ENCODE measurements at regions not wholly inside any gene's neighbourhood (a gene's known extent, or its start where the extent isn't known, plus 50 kb on each side); places are given as distances from the start of the nearest gene placed in this dataset.
"Not testable (repeated sequence)": the region's sequence is repeated elsewhere in the genome, so short reads cannot be mapped to it uniquely, and the experiment has no call there.

GRCh38 chr2:150127346-150127990 is 360.0 kb downstream of the RND3 start:
- no peak for DNase-seq

DNA sequence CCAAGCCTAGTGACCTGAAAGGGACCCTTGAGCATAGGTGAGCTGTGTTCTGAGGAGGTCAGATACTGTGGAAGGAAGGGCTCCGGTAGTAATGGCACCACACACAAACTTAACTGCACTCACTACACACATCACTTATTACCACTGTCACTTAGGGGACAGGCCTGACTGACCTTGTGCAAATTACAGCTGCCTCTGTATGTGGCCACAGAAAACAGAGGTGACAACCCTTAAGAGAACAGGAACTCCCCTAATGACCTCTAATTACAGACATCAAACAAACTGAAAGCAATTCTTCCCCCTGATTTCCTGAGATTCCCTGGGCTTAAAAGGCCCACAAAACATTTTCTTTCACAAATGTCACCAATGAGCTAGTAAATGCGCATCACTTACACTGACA is 360.6 kb downstream of the RND3 start:
- DNase-seq, result no peak

DNA sequence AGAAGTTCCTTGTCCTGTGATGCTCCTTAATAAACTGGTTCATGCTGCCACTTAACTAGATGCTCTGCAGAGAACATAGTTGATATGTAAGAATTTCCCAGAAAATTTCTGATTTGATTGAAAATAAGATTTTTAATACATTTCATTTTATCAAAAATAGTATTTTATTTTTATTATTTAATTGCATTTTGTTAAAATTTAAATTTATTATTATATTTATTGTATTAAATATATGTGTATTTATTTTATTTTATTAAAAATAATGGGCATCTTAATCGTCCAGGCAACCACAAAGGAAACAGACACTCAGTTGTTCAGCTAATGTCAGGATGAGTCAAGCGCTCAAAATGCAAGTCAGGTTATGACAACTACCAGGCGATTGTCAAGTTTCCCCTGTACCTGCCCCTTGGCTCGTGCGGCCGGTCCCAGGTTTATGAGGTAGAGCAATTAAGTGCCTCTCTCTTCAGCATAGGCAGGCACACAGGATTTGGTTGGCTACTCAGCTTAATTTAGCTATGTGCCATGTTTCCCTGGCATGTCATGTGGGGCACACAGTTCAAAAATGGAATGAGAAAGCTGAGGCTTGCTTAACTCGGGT is 361.2 kb downstream of the RND3 start:
- DNase-seq, result no peak

GRCh38 chr2:150125708-150126107 is 361.8 kb downstream of the RND3 start:
- DNase-seq, result no peak

GRCh38 chr2:150125188-150125587 is 362.3 kb downstream of the RND3 start:
- DNase-seq, result no peak

GRCh38 chr2:150124739-150125138 is 362.7 kb downstream of the RND3 start:
- DNase-seq, result no peak

DNA sequence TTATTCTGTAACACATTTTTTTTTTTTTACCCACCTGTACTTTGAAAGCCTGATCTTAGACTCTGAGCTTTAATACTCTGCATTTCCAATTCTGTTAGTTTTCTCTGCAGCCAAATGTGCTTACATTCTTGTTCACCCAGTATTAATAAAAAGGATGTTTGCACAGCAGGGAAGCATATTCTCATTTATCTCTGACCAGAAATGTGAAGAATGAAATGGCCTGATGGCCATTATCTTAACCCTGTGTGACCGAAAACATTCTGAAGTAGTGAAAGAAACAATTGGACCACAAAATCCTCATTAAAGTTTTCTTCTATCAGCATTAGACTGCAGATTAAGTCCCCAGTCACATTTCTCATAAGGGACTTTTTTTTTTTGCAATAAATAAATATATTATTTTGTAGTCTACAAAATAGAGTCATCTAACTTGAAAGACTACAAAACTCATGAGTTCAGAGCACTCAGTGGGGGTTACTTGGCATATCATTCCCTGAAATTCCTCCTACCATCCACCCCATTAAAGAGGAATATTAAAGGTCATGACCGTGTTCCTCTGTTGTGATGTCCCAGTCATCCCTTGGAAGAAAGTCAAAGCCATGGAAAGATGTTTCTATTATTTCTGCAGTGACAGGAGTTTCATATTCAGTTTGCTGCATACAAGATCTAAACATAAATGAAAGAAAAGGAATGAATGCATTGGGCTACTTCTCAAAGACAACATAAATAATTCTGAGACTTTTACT is 364.4 kb downstream of the RND3 start:
- DNase-seq, result no peak

DNA sequence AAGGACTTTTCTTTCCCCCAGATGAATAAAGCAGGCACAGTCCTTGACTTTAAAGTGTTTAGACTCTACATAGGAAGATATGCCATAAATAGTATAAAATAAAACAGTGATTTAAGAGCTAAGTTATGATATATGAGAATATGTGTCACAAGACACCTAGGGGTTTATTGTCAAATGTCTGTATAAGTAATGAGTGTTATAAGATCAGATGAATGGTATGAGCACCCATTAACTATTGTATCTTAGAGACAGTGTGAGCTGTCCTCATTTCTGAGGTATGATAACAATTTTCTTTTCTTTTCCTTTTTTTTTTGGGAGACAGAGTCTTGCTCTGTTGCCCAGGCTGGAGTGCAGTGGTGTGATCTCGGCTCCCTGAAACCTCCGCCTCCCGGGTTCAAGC is 365.3 kb downstream of the RND3 start:
- DNase-seq, result no peak

- DNase-seq, result peak; percentile 39
Observed at GRCh38 chr2:150120326-150120955, 367.0 kb downstream of the RND3 start.

- no peak for DNase-seq
Observed at GRCh38 chr2:150119819-150120218, 367.6 kb downstream of the RND3 start.

- not testable (repeated sequence) for DNase-seq
Observed at GRCh38 chr2:150114089-150114488, 373.4 kb downstream of the RND3 start.

DNA sequence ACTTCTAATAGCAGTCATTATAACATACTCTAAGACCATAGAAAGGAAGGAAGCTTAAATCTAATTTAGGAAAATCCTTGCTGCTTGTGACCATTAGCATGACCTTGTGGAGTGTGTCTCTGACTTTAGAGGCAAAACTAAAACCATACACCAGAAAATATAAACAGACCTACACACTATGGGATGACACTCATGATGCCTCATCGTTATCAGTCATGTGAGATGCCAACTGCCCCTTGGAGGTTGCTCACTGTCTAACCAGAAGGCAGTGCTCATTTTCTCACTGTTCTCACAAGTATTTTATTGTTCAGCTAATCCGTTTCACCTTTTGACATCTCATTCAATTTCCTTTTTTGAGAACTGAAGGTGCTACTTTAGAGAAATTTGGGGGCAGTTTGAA is 376.9 kb downstream of the RND3 start:
- DNase-seq, result no peak

DNA sequence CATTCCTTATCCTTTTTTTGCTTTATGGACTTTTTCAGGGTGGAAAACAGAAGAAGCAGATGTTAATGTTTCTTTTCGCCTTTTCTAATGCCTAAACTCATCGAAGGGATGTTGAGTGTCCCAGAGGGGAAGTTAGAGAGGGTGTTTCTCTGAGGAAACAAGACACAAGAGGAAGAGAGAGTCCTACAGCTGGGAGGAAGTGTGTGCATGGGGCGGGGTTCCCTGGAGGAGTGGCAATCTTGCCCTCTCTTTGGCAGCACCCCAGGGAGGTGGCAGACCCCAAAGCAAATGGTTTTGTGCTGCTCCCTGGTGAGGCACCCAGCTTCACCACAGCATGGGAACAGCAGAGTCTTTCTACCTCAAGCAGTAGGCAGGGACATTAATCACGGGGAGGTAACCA is 377.6 kb downstream of the RND3 start:
- no peak for DNase-seq

- DNase-seq, result no peak
Observed at GRCh38 chr2:150109028-150109427, 378.4 kb downstream of the RND3 start.

GRCh38 chr2:150107816-150108215 is 379.7 kb downstream of the RND3 start:
- no peak for DNase-seq

DNA sequence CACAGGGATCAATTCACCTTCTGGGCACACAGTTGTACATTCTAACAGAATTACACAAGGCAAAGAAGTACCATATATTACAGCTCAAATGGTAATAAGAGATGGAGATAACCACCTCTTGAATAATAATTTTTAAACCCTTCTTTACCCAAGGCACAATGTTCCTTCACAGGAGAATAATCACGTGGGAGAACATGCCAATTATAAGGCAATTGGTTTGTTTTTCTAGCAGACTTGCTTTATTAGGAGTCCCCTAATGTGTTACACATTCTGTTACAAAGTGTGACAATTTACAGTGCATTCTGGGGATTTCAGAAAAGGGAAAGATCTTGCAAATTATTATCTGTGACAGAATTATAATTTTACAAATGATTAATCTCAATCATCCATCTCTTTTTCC is 380.3 kb downstream of the RND3 start:
- no peak for DNase-seq

- no peak for DNase-seq
Observed at GRCh38 chr2:150101947-150102346, 385.5 kb downstream of the RND3 start.

DNA sequence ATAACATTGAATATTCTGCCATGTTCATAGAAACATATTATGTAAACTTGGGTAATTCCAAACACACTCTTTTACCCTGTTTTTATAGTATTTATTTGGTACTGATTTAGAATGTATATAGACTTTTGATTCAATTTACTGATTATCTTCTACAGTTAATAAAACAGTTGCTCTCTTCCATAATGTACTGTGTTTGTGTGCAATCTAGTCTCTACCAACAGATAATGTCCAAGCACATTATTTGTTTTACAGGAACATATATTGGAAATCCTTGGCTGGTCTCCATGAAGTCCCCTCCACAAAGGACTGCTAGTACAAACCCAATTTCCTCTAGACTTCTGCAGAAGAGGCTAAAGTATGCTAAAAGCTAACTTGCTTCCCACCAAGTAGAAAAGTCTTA is 386.6 kb downstream of the RND3 start:
- DNase-seq, result no peak

DNA sequence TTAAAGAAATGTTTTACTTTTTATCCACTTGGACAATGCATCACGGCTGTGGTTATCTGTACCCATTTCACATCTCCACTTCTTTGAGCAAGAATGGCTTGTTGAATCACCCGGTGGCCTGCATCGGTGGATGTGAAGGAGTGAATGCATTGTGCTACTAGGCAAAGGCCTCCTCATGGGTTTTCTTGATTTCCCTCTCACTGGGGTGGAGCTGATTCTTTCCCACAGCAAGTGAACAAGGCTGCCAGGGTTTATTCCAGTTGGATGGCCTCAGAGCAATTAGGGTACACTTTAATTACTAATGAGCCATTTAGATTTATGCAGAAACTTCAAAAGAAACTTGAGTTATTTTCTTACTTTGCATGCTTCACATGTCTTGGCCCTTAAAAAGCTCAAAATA is 387.1 kb downstream of the RND3 start:
- no peak for DNase-seq

GRCh38 chr2:150099805-150100204 is 387.7 kb downstream of the RND3 start:
- no peak for DNase-seq

- no peak for DNase-seq
Observed at GRCh38 chr2:150097901-150098531, 389.5 kb downstream of the RND3 start.

- no peak for DNase-seq
Observed at GRCh38 chr2:150097402-150097801, 390.1 kb downstream of the RND3 start.

DNA sequence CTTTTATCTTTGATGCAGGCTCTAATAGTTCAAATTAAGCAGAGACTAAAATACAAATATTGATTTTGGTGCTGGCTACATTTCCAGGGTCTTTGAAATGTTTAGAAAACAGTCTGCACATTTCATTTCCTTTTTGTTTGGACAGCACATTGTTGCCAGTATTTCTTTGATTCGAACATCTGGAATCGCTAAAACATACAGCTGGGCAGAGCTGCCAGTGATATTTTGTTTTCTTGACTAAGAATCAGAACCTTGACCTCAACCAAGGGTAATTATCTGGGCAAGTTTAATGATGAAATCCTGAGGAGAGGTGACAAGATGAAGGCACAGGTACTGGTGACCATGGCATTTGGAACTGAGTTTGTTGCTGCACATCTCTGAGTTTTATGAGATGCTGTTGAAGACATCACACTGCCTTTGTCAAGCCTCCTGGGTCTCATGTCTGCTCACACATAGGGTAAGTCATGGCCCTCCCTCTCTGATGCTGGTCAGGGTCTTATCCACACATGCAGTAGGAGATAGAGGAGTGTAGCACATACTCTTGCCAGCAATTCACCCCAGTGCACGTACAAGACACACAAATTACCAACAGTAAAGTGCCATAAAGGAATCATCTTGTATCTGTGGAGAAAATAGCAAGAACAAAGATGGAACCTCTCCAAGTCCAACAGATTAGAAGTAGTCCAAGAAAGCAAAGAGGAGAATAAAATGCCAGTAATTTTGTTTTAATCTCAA is 391.9 kb downstream of the RND3 start:
- no peak for DNase-seq
